GM19395 (cell line): ENCODE measurements at regions not wholly inside any gene's neighbourhood (a gene's known extent, or its start where the extent isn't known, plus 50 kb on each side); places are given as distances from the start of the nearest gene placed in this dataset.
A peak's percentile ranks its signal among the peaks of the same experiment; 100 is the strongest.
"Not testable (repeated sequence)": the region's sequence is repeated elsewhere in the genome, so short reads cannot be mapped to it uniquely, and the experiment has no call there.

Experiments
- ATAC-seq: cut with Tn5 transposase; IDR thresholded peaks from one replicate; pipeline ENCODE4 v1.9.1; 2021; ENCODE audit warnings: mild to moderate bottlenecking, moderate library complexity; ENCODE audit not compliant: unreplicated experiment

GRCh38 chr10:10667466-10667865, 350.2 kb upstream of the CELF2 start:
- ATAC-seq, result no peak

GRCh38 chr10:10676972-10677371, 340.7 kb upstream of the CELF2 start:
- no peak for ATAC-seq

- ATAC-seq, result peak; percentile 84
These were observed 340.2 kb upstream of the CELF2 start for GRCh38 chr10:10677479-10677878.

- no peak for ATAC-seq
These were observed 337.2 kb upstream of the CELF2 start for GRCh38 chr10:10680496-10680895.

- no peak for ATAC-seq
These were observed 332.7 kb upstream of the CELF2 start for GRCh38 chr10:10684972-10685371.

- ATAC-seq, result peak; percentile 79
These were observed 332.1 kb upstream of the CELF2 start for GRCh38 chr10:10685566-10685965.

GRCh38 chr10:10687751-10688150, 329.9 kb upstream of the CELF2 start:
- no peak for ATAC-seq

- ATAC-seq, result no peak
These were observed 318.2 kb upstream of the CELF2 start for GRCh38 chr10:10699427-10699826.

- no peak for ATAC-seq
These were observed 316.5 kb upstream of the CELF2 start for GRCh38 chr10:10701084-10701611.

- no peak for ATAC-seq
These were observed 315.5 kb upstream of the CELF2 start for GRCh38 chr10:10702211-10702610.

GRCh38 chr10:10703382-10703781, 314.3 kb upstream of the CELF2 start:
- no peak for ATAC-seq

GRCh38 chr10:10712155-10712704, 305.4 kb upstream of the CELF2 start:
- no peak for ATAC-seq

GRCh38 chr10:10714327-10714726, 303.3 kb upstream of the CELF2 start:
- ATAC-seq, result no peak

- ATAC-seq, result no peak
These were observed 300.7 kb upstream of the CELF2 start for GRCh38 chr10:10716972-10717371.

- no peak for ATAC-seq
These were observed 295.2 kb upstream of the CELF2 start for GRCh38 chr10:10722422-10722821.

- ATAC-seq, result no peak
These were observed 292.5 kb upstream of the CELF2 start for GRCh38 chr10:10725196-10725595.

- ATAC-seq, result no peak
These were observed 291.6 kb upstream of the CELF2 start for GRCh38 chr10:10726101-10726500.

GRCh38 chr10:10727411-10727810, 290.3 kb upstream of the CELF2 start:
- ATAC-seq, result not testable (repeated sequence)

GRCh38 chr10:10727812-10728211, 289.9 kb upstream of the CELF2 start:
- ATAC-seq, result no peak

- no peak for ATAC-seq
These were observed 287.1 kb upstream of the CELF2 start for GRCh38 chr10:10730471-10731043.

- ATAC-seq, result no peak
These were observed 286.3 kb upstream of the CELF2 start for GRCh38 chr10:10731366-10731765.

GRCh38 chr10:10734356-10735064, 283.2 kb upstream of the CELF2 start:
- no peak for ATAC-seq
